Bronchial epithelial cell (primary cell): ENCODE measurements at regions not wholly inside any gene's neighbourhood (a gene's known extent, or its start where the extent isn't known, plus 50 kb on each side); places are given as distances from the start of the nearest gene placed in this dataset.
"Not testable (repeated sequence)": the region's sequence is repeated elsewhere in the genome, so short reads cannot be mapped to it uniquely, and the experiment has no call there.

Experiments
- DNase-seq: peaks from one replicate; pipeline ENCODE4 v3.0.0-alpha.2; 2010; ENCODE audit warnings: low read depth
- FAIRE-seq: peaks from 2 replicates; lab custom pipeline; 2011; peaks lifted over from hg19 to GRCh38; lab: Jason Lieb, UNC
- H3K27me3 ChIP-seq: 2 replicates; pipeline ENCODE4 v1.5.1; 2011; ENCODE audit warnings: low read length; ENCODE audit not compliant: control insufficient read depth, insufficient read depth
- H3K36me3 ChIP-seq: 2 replicates; pipeline ENCODE4 v1.5.1; 2011; ENCODE audit warnings: low read length; ENCODE audit not compliant: control insufficient read depth, insufficient read depth
- H3K4me3 ChIP-seq: 2 replicates; pipeline ENCODE4 v1.5.1; 2011; ENCODE audit warnings: mild to moderate bottlenecking, low read depth, low read length, control low read depth
- TF ChIP-seq, protein P1 (sequence below): IDR thresholded peaks from 2 replicates; pipeline ENCODE4 v1.5.1; 2011; ENCODE audit warnings: mild to moderate bottlenecking, moderate library complexity, low read length, control low read depth, inconsistent platforms; ENCODE audit not compliant: insufficient read depth, severe bottlenecking

DNA sequence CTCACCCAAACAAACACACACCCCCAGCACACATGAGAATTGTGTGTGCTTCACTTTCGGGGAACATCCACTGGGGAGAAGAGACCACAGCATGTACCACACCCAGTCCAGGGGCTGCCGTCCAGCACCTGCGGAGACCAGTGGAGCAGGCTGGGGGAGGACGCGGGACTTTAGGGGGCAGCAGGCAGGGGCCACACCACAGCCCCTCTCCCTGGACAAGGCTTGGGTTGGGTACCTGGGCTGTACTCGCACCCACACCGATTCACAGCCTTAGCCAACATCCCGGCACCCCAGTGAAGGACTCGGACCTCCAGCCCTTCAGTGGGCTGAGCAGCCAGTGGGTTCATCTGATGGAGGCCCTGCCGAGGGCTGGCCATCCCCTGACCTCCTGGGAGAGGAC is 63.3 kb downstream of the RBFOX3 start:
- DNase-seq = no peak
- FAIRE-seq = no peak
- TF ChIP-seq, protein P1, sequence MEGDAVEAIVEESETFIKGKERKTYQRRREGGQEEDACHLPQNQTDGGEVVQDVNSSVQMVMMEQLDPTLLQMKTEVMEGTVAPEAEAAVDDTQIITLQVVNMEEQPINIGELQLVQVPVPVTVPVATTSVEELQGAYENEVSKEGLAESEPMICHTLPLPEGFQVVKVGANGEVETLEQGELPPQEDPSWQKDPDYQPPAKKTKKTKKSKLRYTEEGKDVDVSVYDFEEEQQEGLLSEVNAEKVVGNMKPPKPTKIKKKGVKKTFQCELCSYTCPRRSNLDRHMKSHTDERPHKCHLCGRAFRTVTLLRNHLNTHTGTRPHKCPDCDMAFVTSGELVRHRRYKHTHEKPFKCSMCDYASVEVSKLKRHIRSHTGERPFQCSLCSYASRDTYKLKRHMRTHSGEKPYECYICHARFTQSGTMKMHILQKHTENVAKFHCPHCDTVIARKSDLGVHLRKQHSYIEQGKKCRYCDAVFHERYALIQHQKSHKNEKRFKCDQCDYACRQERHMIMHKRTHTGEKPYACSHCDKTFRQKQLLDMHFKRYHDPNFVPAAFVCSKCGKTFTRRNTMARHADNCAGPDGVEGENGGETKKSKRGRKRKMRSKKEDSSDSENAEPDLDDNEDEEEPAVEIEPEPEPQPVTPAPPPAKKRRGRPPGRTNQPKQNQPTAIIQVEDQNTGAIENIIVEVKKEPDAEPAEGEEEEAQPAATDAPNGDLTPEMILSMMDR = no peak
- Histone ChIP-seq H3K36me3 (no peaks in the 10 kb centered on the region), H3K4me3 (no peak overlapping the region), H3K27me3 (no peaks in the 10 kb centered on the region)

DNA sequence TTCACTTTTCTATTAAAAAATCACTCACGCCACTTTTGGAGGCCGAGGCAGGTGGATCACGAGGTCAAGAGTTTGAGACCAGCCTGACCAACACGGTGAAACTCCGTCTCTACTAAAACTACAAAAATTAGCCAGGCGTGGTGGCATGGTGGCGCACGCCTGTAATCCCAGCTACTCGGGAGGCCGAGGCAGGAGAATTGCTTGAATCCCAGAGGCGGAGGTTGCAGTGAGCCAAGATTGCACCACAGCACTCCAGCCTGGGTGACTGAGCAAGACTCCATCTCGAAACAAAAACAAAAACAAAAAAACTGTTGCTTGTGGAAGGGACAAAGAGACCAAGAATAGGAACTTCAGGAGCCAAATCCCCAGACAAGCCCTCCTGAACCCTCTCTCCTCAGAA is 63.7 kb downstream of the RBFOX3 start:
- DNase-seq, H3K27me3 ChIP-seq, FAIRE-seq: not testable (repeated sequence)

DNA sequence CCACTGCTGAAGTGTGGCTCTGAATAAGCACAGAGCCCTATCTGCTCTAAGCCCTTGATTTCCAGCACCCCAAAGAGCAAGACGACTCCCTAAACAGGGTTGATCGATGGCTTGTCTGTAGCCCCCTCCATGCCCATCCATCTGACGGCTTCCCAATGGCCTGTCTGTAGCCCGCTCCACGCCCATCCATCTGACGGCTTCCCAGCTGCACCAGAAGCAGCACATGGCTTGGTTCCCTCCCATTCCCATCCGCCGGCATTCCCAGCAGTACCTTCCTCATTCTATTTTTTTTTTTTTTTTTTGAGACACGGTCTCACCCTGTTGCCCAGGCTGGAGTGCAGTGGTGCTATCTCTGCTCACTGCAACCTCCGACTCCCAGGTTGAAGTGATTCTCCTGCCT is 64.5 kb downstream of the RBFOX3 start:
- H3K27me3 ChIP-seq = no peaks in the 10 kb centered on the region
- TF ChIP-seq, protein P1 = no peak
- DNase-seq (no peak), FAIRE-seq (no peak)
- no peak overlapping the region for H3K4me3 ChIP-seq
- no peaks in the 10 kb centered on the region for H3K36me3 ChIP-seq

More for the DNA sequence above, 63.7 kb downstream of the RBFOX3 start:
- H3K36me3 ChIP-seq, H3K4me3 ChIP-seq: not testable (repeated sequence)

DNA sequence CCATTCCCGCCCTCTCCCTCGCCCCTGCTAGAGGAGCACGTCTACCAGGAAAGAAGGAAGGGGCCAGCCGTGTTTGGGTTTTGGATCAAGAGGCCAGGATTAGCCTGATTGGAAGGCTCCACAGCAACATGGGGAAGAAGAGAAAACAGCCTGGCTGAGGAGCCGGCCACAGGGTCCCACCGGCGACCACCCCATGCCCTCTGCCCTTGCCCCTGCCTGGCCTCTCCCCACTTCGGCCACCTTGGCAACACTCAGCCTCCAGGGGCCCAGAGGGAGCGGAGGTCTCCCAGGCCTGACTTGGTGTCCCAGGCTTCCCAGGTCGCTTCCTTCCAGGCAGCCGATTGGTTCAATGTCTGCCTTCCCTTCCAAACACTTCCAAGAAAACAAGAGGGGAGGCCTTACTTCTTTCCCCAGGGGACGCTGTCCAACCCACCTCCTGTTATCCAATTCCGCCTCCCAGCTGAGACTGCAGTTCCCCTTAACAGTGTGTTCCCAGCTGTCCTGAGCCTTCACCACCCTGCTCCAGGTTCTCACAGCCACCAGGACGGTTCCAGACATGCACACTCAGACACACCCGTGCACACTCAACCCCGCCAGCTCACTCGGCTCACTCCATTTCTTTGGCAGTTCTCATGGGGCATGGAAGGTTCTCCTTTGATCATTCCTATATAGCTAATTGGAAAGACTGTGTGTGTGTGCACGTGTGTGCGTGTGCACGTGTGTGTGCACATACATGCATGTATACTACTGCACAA is 65.4 kb downstream of the RBFOX3 start:
- Histone ChIP-seq H3K4me3 (no peak overlapping the region), H3K27me3 (no peaks in the 10 kb centered on the region), H3K36me3 (no peaks in the 10 kb centered on the region)
- TF ChIP-seq, protein P1 = no peak
- DNase-seq (no peak), FAIRE-seq (no peak)

DNA sequence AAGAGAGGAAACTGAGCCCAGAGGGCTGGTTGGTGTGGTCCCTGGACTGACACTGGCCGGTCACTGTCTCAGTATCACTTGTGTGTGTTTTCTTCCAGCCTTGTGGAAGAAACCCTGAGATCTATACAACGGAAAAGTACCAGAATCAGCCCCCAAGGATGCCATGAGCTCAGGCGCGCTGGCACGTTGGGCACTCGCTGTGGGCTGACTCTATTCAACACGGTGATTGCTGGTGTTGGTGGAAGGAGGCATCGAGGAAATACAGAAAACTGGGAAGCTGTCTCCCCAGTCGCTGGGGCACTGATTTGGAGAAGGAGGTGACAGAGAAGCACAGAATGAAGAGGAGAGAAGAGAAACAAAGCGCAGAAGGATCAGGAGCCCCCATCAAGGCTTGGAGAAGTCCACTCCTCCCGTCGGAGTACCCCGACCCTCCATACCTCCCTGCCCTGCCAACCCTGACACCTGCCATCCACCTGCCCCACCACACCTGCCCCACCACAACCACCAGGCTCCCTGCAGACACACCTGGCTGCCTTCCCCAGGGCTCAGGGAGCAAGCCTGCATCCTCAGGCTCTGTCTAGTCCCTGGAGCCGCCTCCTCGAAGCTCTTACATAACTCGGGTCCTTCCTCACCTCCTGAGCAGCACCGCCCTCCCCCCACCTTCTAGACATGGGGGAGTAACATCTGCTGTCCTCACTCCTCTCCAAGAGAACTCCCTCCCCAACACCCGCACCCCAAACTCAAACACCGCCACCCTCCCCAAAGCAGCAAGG is 66.5 kb downstream of the RBFOX3 start:
- Histone ChIP-seq H3K36me3 (no peaks in the 10 kb centered on the region), H3K27me3 (no peaks in the 10 kb centered on the region), H3K4me3 (no peak overlapping the region)
- TF ChIP-seq, protein P1 = no peak
- DNase-seq (no peak), FAIRE-seq (no peak)

DNA sequence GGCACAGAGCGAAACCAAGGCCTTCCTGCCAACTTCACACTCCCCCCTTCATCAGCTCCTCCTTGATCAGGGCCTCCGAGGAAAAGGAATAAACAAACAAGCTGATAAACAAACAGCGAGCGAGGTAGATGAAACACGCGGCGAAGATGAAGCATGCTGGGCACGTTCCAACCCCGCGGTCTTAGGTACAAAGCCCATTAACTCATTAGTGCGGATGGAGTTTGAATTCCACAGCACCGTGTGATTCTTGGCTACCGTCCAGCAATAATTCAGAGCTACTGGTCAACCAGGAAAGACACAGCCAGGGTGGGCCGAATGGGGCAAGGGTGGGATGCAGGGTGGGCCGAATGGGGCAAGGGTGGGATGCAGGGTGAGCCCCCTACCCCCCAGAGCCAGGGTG is 67.3 kb downstream of the RBFOX3 start:
- Histone ChIP-seq H3K27me3 (no peaks in the 10 kb centered on the region), H3K4me3 (no peak overlapping the region), H3K36me3 (no peaks in the 10 kb centered on the region)
- TF ChIP-seq, protein P1 = no peak
- DNase-seq (no peak), FAIRE-seq (no peak)
